ENCODE measurements at regions not wholly inside any gene's neighbourhood (a gene's known extent, or its start where the extent isn't known, plus 50 kb on each side); places are given as distances from the start of the nearest gene placed in this dataset.

DNA sequence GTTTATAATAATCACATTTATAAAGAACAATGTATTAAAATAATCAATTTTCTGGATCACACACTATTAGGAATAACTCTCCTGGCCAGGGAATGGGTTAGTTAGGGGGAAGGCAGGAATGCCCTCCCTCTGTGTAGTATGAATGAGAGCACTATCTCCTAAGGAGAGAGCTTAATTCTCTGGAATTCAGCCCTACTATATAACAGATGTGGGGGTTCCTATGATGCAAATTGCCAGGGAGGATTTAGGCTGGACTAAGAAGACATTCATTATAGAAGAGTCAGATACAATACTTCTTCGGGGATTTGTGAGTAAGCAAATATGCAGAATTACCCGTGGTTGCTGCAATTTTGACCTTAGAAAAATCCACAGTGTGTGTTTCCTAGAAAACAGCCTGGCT is 250.1 kb upstream of the VRK2 start:
- ChIA-PET CTCF (interaction anchor here (1.8 kb wide), 1 partner anchor 13 kb away, joined by 4 read pairs; no protein-coding TSS in a partner anchor), POLR2A (no interaction called here)
- FAIRE-seq (no peak), DNase-seq (ENCODE audit: low read depth, low spot score) (no peak)
- no peaks in the 10 kb centered on the region for H4K20me1 ChIP-seq (replicated peaks; ENCODE audit: control insufficient read depth, extremely low read depth, insufficient read depth, low read length)
- H3K9ac ChIP-seq (replicated peaks; ENCODE audit: extremely low read depth, insufficient read depth, low read length): no peak overlapping the region
- TF ChIP-seq CTCF (IDR thresholded peaks at IDR 0.05; ENCODE audit: extremely low read depth in 1 of 2, insufficient read depth in 1 of 2, low read depth in 1 of 2, low read length in 2 of 2): no peak
- TF ChIP-seq FOS (IDR thresholded peaks at IDR 0.05; ENCODE audit: borderline replicate concordance, insufficient read depth, low read length): no peak
- no peak for TF ChIP-seq POLR2AphosphoS5 (IDR thresholded peaks at IDR 0.05; ENCODE audit: insufficient read depth, low read depth, low read length)
- TF ChIP-seq MYC (IDR thresholded peaks at IDR 0.05; ENCODE audit: low read depth, low read length): no peak
- TF ChIP-seq JUN (IDR thresholded peaks at IDR 0.05; ENCODE audit: borderline replicate concordance, insufficient read depth, insufficient read length, low read depth): no peak
- no peak for TF ChIP-seq POLR2A (IDR thresholded peaks at IDR 0.05; ENCODE audit: low read depth, low read length)
- TF ChIP-seq GATA2 (IDR thresholded peaks at IDR 0.05; ENCODE audit: insufficient read depth, insufficient read length, low read depth, low read length): no peak
- TF ChIP-seq MAX (IDR thresholded peaks at IDR 0.05; ENCODE audit: insufficient read depth, insufficient read length): no peak
- TF ChIP-seq EZH2 (IDR thresholded peaks at IDR 0.05; ENCODE audit: borderline replicate concordance, low read depth, low read length, severe bottlenecking): no peak
- no peak overlapping the region for H3K4me3 ChIP-seq (replicated peaks in 1 of 3; ENCODE audit: insufficient read depth in 1 of 3, low read depth in 1 of 3, low read length in 3 of 3)
- no peaks in the 10 kb centered on the region for H3K4me1 ChIP-seq (ENCODE audit: control insufficient read depth, extremely low read depth, insufficient read depth, low read length)
- H3K27ac ChIP-seq (ENCODE audit: insufficient read depth, low read depth, low read length): no peak overlapping the region
- no peaks in the 10 kb centered on the region for H3K79me2 ChIP-seq (ENCODE audit: control insufficient read depth, insufficient read depth, low read length)
- dilution Hi-C loops (cut with MboI; ENCODE audit: extremely low pct_ligation_motif_present, low sequenced_read_pairs) (no loop called here), intact Hi-C loops (cut with micrococcal nuclease) (no loop called here)
- H3K4me2 ChIP-seq (ENCODE audit: insufficient read depth, low read length): no peak overlapping the region
- H3K9me3 ChIP-seq (replicated peaks; ENCODE audit: control insufficient read depth, insufficient read depth, low read length): no peaks in the 10 kb centered on the region
- no peaks in the 10 kb centered on the region for H3K36me3 ChIP-seq (ENCODE audit: control insufficient read depth in 2 of 2, extremely low read depth in 1 of 2, insufficient read depth in 2 of 2, low read length in 2 of 2)
- H3K9me1 ChIP-seq (replicated peaks; ENCODE audit: control insufficient read depth, extremely low read depth, insufficient read depth, low read length): no peaks in the 10 kb centered on the region
- BruUV-seq (replicated peaks): no TSS peak
- H3K27me3 ChIP-seq (ENCODE audit: control insufficient read depth in 2 of 2, insufficient read depth in 2 of 2, low read length in 2 of 2): peaks cover 2 to 3% of the 10 kb centered on the region in 2 experiments
- no peak overlapping the region for H2AFZ ChIP-seq (ENCODE audit: low read depth, low read length)

Measured in endothelial cell of umbilical vein (primary cell).